Choroid plexus epithelial cell (primary cell): ENCODE measurements at regions not wholly inside any gene's neighbourhood (a gene's known extent, or its start where the extent isn't known, plus 50 kb on each side); places are given as distances from the start of the nearest gene placed in this dataset.

Source experiments
- DNase-seq: peaks from one replicate; pipeline ENCODE4 v3.0.0-alpha.2; 2010; ENCODE audit warnings: low read depth
- H3K4me3 ChIP-seq: 2 replicates; pipeline ENCODE4 v1.5.1; 2011; ENCODE audit warnings: low read depth, mild to moderate bottlenecking, control low read depth, low read length, moderate library complexity
- TF ChIP-seq, protein P1 (sequence below): conservative IDR thresholded peaks from 2 replicates; pipeline ENCODE4 v1.5.1; 2011; ENCODE audit warnings: low read depth, mild to moderate bottlenecking, control low read depth, inconsistent platforms, low read length, moderate library complexity

DNA sequence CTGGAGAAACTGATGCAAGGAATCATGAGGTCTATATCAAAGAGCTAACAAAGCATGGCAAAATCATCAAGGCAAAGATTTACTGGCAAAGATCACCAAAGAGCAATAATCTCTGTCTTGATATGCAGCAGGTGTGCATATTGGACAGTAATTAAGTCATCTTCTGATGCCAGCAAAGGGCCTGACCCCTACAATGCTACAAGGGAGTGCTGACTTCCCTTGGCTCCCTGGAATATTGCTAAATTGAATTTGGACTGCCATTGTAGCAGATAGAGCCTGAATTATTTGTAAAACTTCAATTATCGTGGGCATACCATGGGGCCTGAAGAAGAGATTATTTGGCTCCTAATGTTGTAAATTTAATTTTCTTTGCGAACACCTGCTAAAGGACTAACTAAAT is 307.9 kb upstream of the SYT1 start:
- DNase-seq, result no peak
- TF ChIP-seq, protein P1, sequence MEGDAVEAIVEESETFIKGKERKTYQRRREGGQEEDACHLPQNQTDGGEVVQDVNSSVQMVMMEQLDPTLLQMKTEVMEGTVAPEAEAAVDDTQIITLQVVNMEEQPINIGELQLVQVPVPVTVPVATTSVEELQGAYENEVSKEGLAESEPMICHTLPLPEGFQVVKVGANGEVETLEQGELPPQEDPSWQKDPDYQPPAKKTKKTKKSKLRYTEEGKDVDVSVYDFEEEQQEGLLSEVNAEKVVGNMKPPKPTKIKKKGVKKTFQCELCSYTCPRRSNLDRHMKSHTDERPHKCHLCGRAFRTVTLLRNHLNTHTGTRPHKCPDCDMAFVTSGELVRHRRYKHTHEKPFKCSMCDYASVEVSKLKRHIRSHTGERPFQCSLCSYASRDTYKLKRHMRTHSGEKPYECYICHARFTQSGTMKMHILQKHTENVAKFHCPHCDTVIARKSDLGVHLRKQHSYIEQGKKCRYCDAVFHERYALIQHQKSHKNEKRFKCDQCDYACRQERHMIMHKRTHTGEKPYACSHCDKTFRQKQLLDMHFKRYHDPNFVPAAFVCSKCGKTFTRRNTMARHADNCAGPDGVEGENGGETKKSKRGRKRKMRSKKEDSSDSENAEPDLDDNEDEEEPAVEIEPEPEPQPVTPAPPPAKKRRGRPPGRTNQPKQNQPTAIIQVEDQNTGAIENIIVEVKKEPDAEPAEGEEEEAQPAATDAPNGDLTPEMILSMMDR, result no peak
- no peak overlapping the region for H3K4me3 ChIP-seq

DNA sequence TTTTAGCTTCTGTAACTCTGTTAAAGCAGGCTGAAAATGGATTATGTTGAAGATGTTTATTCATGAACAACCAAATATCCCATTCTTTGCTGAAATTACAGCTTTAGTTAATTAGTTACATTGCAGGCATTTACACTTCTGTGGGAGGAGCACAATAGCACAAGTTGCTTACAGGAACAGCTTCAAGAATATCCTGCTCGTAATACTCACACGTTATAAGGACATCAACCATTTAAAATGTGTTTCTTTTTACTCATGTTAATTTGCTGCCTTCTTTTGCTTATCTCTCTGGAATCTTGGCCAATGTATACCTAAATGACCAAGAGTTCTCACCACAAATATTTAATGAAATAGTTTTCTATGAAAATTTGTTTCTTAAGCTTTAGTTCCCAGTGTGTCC is 305.2 kb upstream of the SYT1 start:
- peak; percentile 43 for DNase-seq
- TF ChIP-seq, protein P1, result no peak
- no peak overlapping the region for H3K4me3 ChIP-seq

DNA sequence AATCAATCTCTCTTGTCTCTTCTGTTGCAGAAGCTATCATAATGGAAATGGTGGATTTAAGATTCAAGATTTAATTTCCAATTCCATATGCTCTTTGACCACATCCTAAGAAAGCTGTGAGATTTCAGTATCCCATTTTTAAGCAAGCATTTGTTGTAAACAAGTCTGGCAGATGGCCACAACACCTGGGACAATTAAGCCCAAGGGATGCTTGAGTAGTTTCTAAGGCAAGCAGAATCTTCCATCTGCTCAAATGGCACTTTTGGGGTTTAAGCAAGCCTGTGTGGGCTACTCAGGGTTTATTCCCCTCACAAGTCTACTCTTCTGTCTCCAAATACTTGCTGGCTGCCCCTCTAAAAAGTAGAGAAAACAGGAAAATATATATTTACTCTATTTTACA is 304.7 kb upstream of the SYT1 start:
- no peak for DNase-seq
- no peak overlapping the region for H3K4me3 ChIP-seq
- TF ChIP-seq, protein P1, result no peak

DNA sequence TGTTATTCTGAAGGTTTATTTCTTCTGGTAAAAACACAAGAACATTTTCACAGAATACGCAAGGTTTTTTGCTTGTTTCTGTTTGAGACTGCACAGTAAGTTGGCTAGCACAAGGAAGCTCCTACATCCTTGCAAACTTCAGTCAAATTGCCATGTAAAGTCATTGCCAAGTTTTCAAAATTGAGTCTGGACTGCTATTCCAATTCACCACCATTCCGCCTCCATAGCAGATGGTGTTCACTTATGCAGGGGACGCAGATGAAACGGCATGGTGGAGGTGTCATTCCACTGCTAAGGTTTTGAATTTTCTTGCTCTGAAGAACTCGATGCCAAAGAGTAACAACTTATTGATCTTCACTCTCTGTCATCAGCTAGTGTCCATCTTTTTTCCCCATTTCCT is 303.9 kb upstream of the SYT1 start:
- TF ChIP-seq, protein P1, result no peak
- no peak overlapping the region for H3K4me3 ChIP-seq
- DNase-seq, result no peak

DNA sequence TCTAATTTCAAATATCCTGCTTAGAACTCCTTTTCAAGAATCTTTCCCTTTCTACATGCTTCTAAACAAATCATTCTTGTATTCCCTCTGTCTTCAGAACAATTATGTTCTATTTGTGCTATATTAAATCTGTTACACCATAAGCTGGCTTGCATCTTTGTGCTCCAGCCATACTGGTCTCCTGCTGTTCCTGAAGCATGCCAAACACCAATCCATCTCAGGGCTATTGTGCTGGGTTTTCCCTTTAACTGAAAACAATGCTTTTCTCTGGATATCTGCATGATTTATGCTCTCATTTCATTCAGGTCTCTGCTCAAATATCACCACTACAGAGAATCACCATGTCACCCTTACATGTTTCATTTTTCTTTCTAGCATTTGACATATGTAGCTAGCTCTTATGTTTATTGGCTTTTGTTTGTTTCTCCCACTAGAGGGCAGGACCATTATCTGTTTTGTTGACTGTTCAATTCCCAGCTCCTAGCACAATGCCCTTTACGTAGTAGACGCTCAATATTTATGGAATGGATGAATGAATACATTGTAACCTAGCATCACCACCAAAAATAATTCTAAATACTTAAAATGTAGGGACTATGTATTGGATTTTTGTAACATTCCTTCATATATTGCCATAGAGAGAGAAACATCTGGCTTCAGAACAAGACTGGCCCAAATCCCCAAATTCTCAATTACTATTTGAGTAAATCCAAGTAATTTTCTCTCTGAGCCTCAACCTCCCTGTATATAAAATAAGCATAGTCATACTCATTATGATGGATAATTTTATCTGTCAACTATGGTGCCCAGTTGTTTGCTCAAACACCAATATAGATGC is 302.0 kb upstream of the SYT1 start:
- TF ChIP-seq, protein P1, result peak; percentile 59
- DNase-seq, result peak; percentile 58
- no peak overlapping the region for H3K4me3 ChIP-seq

DNA sequence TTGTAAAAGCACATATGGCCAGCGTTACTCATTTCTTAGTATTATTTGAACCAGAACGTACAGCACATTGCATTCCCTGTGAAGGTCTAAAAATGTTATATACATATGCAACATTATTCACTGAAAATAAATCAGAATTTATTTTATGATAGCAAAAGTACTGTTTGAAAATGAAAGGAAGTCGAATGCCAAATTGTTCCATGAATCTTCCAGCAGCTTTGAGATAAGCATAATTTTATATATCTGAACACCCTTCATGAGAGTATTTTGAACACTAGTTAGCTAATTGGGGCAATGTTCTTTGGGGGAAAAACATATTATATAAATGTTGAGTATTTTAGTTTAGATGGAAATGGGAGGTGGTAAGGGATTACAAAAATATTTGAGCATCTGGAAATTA is 300.7 kb upstream of the SYT1 start:
- no peak overlapping the region for H3K4me3 ChIP-seq
- TF ChIP-seq, protein P1, result no peak
- no peak for DNase-seq

DNA sequence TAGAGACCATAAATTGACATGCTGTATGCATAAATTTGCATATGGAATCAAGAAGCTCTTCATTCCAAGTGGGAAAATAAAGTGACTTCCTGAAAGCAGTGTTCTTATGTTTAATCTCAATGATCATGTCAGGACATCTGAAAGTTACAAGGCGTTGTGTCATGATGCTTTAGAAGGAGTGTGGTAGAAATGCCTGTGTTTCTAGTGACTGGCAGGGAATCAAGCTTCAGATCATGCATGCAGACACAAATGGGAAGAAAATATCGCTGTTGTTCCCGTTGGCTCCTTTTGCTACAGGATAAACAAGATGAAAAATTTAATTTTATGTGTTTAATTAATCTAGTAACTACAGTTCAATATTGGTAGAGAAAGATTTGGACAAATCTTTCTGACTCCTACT is 298.1 kb upstream of the SYT1 start:
- TF ChIP-seq, protein P1, result no peak
- H3K4me3 ChIP-seq, result no peak overlapping the region
- no peak for DNase-seq
